ENCODE measurements at regions not wholly inside any gene's neighbourhood (a gene's known extent, or its start where the extent isn't known, plus 50 kb on each side); places are given as distances from the start of the nearest gene placed in this dataset.

- Mint-ChIP-seq H3K9me3 (peaks cover 30% of the 10 kb centered on the region), H3K27ac (no peak overlapping the region), H3K4me1 (no peaks in the 10 kb centered on the region), H3K36me3 (ENCODE audit: low read depth) (peaks cover 27% of the 10 kb centered on the region), H3K27me3 (ENCODE audit: insufficient read depth, low read depth, poor library complexity) (peaks cover 3% of the 10 kb centered on the region), H3K4me3 (no peak overlapping the region)
- ATAC-seq (no peak), DNase-seq (ENCODE audit: low spot score) (no peak)
- H3K9me2 ChIP-seq (ENCODE audit: insufficient read depth): no peaks in the 10 kb centered on the region; the same call in 1 of the 2 replicates
- no peaks in the 10 kb centered on the region for H3F3A ChIP-seq (replicated peaks; ENCODE audit: low read depth)
- H3K4me1 ChIP-seq (ENCODE audit: insufficient read depth): no peaks in the 10 kb centered on the region
- H3K4me3 ChIP-seq: no peak overlapping the region
- no peak overlapping the region for H3K4me2 ChIP-seq
- H3K79me2 ChIP-seq (replicated peaks; ENCODE audit: insufficient read depth): no peaks in the 10 kb centered on the region
- H3K36me3 ChIP-seq (ENCODE audit: insufficient read depth): no peaks in the 10 kb centered on the region
- no peak overlapping the region for H2AFZ ChIP-seq
- no peak overlapping the region for H3K27ac ChIP-seq (ENCODE audit: low read depth)
- TF ChIP-seq ZNF331 (CRISPR knock-in tag; IDR thresholded peaks at IDR 0.05; ENCODE audit: low read depth) (no peak), NANOG (IDR thresholded peaks at IDR 0.05; ENCODE audit: borderline replicate concordance) (no peak), REST (IDR thresholded peaks at IDR 0.05; ENCODE audit: unreplicated experiment) (no peak), ZNF114 (CRISPR knock-in tag; IDR thresholded peaks at IDR 0.05) (no peak), EZH2phosphoT487 (IDR thresholded peaks at IDR 0.05; ENCODE audit: unreplicated experiment) (no peak)
- no peaks in the 10 kb centered on the region for H4K20me1 ChIP-seq (replicated peaks; ENCODE audit: insufficient read depth)
- H3K27me3 ChIP-seq (ENCODE audit: insufficient read depth): no peaks in the 10 kb centered on the region
Observed at GRCh38 chr5:30676223-30676840, 517.2 kb upstream of the CDH6 start.

GRCh38 chr5:30667293-30667692 lies 526.2 kb upstream of the CDH6 start:
- Histone ChIP-seq H4K20me1 (replicated peaks; ENCODE audit: insufficient read depth) (no peaks in the 10 kb centered on the region), H3K9me2 (ENCODE audit: insufficient read depth) (0 out of 2 replicates have a peak, but pooled peaks cover 4% of the 10 kb centered on the region), H3K79me2 (replicated peaks; ENCODE audit: insufficient read depth) (no peaks in the 10 kb centered on the region), H3K4me2 (no peak overlapping the region), H2AFZ (no peak overlapping the region), H3K4me3 (no peak overlapping the region), H3K4me1 (ENCODE audit: insufficient read depth) (peaks cover 16% of the 10 kb centered on the region), H3K27me3 (ENCODE audit: insufficient read depth) (no peaks in the 10 kb centered on the region), H3K27ac (ENCODE audit: low read depth) (no peak overlapping the region), H3F3A (replicated peaks; ENCODE audit: low read depth) (no peaks in the 10 kb centered on the region; the same call in 1 of the 2 replicates), H3K36me3 (ENCODE audit: insufficient read depth) (no peaks in the 10 kb centered on the region)
- H3K36me3 Mint-ChIP-seq (ENCODE audit: low read depth): no peaks in the 10 kb centered on the region
- H3K4me3 Mint-ChIP-seq: no peak overlapping the region
- no peak overlapping the region for H3K27ac Mint-ChIP-seq
- H3K27me3 Mint-ChIP-seq (ENCODE audit: insufficient read depth, low read depth, poor library complexity): no peaks in the 10 kb centered on the region
- DNase-seq (ENCODE audit: low spot score) (no peak), ATAC-seq (no peak)
- TF ChIP-seq EZH2 (IDR thresholded peaks at IDR 0.05; ENCODE audit: low read depth, unreplicated experiment) (no peak), CTCF (conservative IDR thresholded peaks at IDR 0.05; ENCODE audit: low read depth in 2 of 2) (no peak), ZNF462 (CRISPR knock-in tag; IDR thresholded peaks at IDR 0.05) (no peak)
- no peaks in the 10 kb centered on the region for H3K9me3 Mint-ChIP-seq
- H3K4me1 Mint-ChIP-seq: peaks cover 13% of the 10 kb centered on the region

Measured in GM23338 (cell line).